Left hindlimb (tissue), 1 donor: ENCODE measurements at regions not wholly inside any gene's neighbourhood (a gene's known extent, or its start where the extent isn't known, plus 50 kb on each side); places are given as distances from the start of the nearest gene placed in this dataset.
"Not testable (repeated sequence)": the region's sequence is repeated elsewhere in the genome, so short reads cannot be mapped to it uniquely, and the experiment has no call there.

Experiments used
- DNase-seq: peaks from one replicate; pipeline ENCODE4 v3.0.0-alpha.2; 2018

- peak; percentile 81 for DNase-seq
Observed at GRCh38 chr4:22573198-22573597, 57.3 kb upstream of the ADGRA3 start.

DNA sequence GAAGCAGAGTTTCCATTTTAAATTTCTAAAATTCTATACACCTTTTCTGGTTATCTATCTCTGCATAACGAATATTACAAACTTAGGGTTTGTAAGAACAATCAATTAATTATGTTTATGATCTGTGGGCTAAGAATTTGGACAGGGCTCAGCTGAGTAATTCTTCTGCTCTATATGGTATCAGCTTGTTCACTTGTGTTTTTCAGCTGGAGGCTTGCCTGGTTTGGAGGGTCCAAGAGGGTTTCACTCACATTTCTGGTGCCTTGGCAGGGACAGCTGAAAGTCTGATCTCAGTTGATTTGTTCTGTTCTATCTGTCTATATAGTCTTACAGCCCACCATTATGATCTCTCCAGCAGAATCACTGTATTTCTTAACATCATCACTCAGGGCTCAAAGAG, 57.8 kb upstream of the ADGRA3 start:
- no peak for DNase-seq

- DNase-seq, result no peak
Observed at GRCh38 chr4:22574424-22574823, 58.6 kb upstream of the ADGRA3 start.

- no peak for DNase-seq
Observed at GRCh38 chr4:22574880-22575279, 59.0 kb upstream of the ADGRA3 start.

DNA sequence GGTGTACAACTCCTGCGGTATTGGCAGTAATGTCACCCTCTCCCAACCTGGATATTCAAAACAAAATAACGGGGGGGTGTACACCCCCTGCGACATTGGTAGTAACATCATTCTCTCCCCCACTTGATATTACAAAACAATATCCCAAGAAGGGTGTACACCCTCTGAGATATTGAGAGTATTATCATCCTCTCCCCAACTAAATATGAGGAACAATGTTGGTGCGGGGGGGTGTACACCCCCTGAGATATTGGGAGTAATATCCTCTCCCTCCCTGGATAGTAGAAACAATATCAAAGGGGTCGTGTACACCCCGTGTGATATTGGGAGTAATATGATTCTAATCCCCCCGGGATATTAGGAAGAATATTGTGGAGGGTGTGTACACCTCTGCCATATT, 71.4 kb upstream of the ADGRA3 start:
- no peak for DNase-seq

DNA sequence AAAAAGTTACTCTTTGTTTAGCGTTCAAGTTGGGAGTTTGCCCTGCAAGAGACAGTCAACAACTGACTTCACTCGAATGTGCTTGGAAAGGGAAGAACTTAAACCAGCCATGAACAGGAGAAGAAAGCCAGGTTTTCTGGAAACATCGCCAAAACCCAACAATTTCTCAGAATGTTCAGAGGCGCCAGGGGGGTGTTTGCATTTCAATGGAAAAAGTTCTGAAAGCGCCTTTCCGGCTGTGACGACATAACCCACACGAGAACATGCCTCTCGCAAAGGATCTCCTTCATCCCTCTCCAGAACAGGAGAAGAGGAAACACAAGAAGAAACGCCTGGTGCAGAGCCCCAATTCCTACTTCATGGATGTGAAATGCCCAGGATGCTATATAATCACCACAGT, 78.1 kb upstream of the ADGRA3 start:
- peak; percentile 35 for DNase-seq

DNA sequence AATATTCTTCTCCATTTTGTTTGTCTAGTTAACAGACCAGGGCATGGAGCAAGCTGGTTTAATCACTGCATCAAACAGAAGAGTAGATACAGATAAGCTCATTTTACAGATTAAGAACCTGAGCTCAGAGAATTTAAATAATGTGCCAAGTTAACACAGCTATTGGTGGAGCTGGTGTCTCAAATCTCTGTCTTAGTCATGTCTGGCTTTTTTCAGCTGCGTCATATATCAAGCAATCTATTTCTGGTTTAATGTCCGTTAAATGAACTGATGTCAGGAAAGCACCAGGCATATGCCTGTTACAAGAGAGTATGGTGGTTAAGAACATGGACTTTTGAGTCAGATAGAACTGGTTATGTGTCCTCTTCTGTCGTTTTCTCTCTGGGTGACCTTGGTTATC, 79.8 kb upstream of the ADGRA3 start:
- no peak for DNase-seq

DNA sequence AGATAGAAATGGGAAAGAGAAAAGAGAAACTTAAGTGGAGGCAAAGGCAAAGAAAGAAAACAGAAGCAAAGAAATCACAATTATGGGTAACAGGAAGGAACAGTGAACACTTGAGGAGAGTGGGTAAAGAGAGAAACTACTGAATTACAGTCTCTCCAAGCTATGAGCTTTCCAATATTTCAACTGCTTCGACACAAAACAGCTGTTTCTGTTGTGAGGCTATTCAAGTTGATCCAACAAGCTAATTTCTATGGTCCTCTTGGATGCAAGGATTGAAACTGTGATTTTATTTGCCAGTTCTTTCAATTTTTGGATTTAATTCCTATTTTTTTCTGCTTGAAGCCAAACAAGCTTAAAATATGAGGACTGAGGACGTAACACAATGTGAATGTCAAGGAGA, 80.5 kb upstream of the ADGRA3 start:
- DNase-seq, result no peak

GRCh38 chr4:22597471-22597870, 81.6 kb upstream of the ADGRA3 start:
- no peak for DNase-seq

GRCh38 chr4:22598113-22599047, 82.5 kb upstream of the ADGRA3 start:
- not testable (repeated sequence) for DNase-seq

DNA sequence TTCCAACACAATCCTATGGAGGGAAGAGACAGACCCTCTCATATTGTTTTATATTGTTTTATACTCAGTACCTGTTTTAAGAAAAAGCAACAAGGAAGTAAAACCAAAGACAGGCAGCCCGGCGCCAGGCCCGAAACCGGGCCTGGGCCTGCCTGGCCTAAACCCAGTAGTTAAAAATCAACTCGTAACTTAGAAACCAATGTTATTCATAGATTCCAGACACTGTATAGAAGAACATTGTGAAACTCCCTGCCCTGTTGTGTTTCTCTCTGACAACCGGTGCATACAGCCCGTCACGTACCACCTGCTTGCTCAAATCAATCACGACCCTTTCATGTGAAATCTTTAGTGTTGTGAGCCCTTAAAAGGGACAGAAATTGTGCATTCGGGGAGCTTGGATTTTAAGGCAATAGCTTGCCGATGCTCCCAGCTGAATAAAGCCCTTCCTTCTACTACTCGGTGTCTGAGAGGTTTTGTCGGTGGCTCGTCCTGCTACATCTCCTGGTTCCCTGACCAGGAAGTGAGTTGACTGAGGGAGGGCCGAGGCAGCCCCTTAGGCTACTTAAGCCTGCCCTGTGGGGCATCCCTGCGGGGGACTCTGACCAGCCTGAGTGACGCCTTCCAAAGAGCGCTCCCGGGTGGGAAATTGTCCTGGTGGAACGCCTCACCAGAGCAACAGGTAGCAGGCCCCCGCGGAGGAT, 83.5 kb upstream of the ADGRA3 start:
- not testable (repeated sequence) for DNase-seq

DNA sequence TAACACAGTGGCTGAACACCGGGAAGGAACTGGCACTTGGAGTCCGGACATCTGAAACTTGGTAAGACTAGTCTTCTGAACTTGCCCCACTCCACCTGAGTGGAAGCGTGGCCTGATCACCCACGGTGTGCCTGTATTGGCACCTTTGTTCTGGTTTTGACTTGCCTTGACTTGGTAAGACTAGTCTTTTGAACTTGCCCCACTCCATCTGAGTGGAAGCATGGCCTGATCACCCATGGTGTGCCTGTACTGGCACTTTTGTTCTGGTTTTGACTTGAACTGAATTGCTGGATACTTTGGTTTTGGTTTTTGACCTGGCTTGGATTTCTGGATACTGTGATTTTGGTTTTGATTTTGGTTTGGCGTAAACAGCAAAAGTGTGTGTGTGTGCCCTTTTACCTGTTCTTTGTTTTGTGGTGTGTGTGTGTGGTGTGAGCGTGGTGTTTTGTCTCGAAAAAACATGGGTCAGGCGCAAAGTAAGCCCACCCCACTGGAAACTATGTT, 84.1 kb upstream of the ADGRA3 start:
- not testable (repeated sequence) for DNase-seq

- DNase-seq, result not testable (repeated sequence)
Observed at GRCh38 chr4:22601638-22602037, 85.8 kb upstream of the ADGRA3 start.

GRCh38 chr4:22607382-22607781, 85.4 kb upstream of the GBA3 start:
- DNase-seq, result peak; percentile 34

DNA sequence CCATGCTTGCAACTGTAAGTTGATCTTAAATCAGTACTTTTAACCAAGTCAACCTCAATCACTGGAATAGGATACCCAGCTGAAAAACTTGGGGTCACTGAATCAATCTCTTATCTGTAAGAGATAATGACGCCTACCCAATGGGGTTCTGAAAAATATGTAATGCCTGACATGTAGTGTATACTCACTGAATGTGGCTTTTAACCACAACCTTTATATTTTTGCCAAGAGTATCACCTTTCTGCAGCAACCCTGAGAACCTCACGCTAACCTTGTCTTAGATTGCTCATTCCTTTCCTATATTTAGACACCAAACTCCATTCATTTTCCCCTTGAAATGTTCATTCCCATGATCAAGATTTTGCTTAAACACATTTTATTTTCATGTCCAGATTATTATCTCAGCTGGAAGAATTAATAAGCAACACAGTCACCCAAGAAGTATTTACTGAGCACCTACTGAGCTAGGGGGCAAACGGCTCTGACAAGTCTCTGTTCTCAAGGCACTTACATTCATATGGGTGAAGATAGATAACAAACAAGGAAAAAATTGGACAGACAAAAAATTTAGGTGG, 82.7 kb upstream of the GBA3 start:
- not testable (repeated sequence) for DNase-seq

- no peak for DNase-seq
Observed at GRCh38 chr4:22614114-22614513, 78.6 kb upstream of the GBA3 start.

- DNase-seq, result no peak
Observed at GRCh38 chr4:22616516-22616915, 76.2 kb upstream of the GBA3 start.

- not testable (repeated sequence) for DNase-seq
Observed at GRCh38 chr4:22620144-22620543, 72.6 kb upstream of the GBA3 start.

DNA sequence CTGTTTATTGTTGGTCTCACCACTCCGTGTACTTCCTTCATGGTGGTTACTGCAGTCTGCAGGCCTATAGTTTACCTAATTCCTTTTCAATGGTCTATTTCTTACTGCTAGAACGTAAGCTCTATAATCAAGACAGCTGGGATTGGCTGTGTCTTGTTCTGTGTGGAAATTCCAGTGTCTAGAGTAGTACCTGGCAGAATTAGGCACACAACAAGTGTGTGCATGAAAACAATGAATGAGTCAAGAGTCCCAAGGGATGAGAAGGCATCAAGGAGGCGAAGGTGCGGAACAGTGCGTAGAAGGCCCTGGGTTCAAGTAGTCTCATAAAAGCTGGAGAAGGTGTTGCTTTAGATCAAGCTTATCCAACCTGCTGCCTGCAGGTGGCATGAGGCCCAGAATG, 70.8 kb upstream of the GBA3 start:
- DNase-seq, result not testable (repeated sequence)

DNA sequence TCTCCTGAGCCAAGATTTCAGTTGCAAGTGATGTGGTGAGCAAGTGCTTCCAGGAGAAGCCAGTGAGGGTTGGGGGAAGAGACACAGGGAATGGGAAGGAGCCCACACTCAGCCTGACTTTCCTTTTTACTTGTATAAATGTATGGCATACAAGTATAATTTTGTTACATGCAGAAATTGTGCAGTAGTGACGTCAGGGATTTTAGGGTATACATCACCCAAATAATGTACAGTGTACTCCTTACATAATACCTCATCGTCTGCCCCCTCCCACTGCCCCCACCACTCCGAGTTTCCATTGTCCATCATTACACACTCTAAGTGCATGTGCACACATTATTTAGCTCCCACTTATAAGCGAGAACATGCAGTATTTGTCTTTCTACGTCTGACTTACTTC, 68.7 kb upstream of the GBA3 start:
- DNase-seq, result not testable (repeated sequence)

DNA sequence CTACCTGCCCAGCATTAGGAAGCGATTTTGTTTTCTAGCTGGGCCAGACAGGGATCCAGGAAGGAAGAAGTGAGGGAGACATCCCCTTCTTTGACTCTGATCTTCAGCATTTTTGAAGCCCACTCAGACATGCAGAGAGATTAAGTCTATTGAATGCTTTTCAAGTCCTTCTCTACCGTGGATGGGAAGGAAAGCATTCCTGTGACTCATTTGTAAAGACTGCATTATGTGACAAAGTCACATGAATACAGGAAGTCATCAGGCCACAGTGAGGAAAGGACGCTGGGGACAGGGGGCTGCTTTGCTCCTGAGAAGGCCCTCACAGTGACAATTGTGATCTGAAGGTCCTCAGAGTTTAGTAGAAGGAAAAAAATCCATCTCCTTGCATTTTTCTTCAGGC, 67.4 kb upstream of the GBA3 start:
- DNase-seq, result no peak

GRCh38 chr4:22627851-22628250, 64.9 kb upstream of the GBA3 start:
- not testable (repeated sequence) for DNase-seq

DNA sequence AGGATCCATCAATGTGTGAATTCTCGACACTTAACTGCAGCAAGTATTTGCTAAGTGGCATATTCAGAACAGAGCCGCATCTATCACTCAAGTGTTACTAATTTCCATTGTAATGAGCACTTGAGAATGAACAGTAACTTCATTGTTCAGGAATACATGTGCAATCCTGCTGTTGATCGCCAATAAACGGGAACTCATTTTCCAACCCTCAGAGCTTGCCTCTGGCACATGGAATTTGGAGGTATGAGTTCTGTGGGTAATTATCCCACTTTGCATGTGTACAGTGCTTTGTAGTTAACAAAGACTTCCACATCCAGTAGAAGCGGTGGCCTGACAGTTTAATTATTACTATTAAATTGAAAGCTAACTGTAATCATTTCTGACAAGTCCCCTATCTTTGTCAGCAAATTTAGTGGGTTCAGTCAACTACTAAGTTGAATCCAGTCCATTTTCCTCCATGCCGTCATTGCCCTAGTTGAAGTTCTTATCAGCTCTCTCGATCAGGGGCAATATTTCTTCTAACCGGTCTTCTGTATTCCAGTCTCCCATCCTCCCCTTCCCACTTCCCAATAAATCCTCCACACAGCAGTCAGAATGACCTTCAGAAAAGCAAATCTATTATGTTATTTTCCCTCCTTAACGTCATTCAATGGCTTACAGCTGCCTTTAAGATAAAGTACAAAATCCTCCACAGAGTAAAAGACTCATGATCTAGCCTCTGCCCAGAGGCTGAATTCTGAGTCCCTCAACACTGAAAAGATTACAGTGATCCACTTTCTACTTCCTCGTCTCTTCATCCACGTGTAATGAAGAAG, 62.4 kb upstream of the GBA3 start:
- not testable (repeated sequence) for DNase-seq
